ENCODE measurements at regions not wholly inside any gene's neighbourhood (a gene's known extent, or its start where the extent isn't known, plus 50 kb on each side); places are given as distances from the start of the nearest gene placed in this dataset.

DNA sequence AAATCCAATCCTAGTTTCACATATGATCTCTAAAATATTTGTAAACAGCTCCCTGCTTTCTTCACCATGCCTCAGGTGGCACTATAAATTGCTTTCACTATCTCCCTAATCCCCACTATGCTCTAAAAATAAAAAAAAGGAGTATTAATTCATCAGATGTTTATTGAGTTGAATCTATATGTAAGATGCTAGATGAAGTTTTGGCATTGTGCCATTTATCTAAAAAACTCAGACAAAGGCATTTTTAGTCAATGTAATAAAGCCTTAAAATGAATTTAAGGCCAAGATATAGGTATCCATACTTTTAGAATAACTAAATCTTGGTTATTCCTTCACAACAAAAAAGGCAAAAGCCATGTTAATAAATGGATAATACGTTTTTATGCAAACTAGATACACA is 373.9 kb downstream of the ETS1 start:
- Mint-ChIP-seq H3K27ac (no peak overlapping the region), H3K36me3 (no peaks in the 10 kb centered on the region), H3K4me3 (no peak overlapping the region), H3K4me1 (no peaks in the 10 kb centered on the region), H3K9me3 (no peaks in the 10 kb centered on the region), H3K27me3 (no peaks in the 10 kb centered on the region)
- ATAC-seq (ENCODE audit: low read depth) (no peak), DNase-seq (ENCODE audit: low spot score in 2 of 2) (no peak)

DNA sequence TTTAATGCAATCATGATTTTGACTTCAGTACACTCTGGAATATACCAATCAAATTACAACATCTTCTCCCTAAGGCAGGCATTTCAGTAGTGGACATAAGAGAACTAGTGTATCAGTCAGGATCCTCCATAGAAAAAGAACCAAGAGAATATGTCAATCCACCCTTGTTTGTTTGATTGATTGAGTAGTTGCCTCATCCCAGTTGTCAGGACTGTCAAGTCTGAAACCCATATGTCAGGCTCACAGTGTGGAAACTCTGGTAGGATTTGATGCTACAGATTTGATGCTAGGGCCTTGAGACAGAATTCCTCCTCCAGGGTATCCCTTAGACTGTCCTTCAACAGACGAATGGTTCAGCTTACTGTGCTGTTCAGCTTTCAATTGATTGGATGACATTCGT is 375.0 kb downstream of the ETS1 start:
- DNase-seq (ENCODE audit: low spot score in 2 of 2) (no peak), ATAC-seq (ENCODE audit: low read depth) (no peak)
- Mint-ChIP-seq H3K4me3 (no peak overlapping the region), H3K9me3 (no peaks in the 10 kb centered on the region), H3K27ac (no peak overlapping the region), H3K27me3 (no peaks in the 10 kb centered on the region), H3K4me1 (no peaks in the 10 kb centered on the region), H3K36me3 (no peaks in the 10 kb centered on the region)

GRCh38 chr11:128210148-128210940 is 377.0 kb downstream of the ETS1 start:
- H3K36me3 Mint-ChIP-seq, result peaks cover 2% of the 10 kb centered on the region
- no peaks in the 10 kb centered on the region for H3K27me3 Mint-ChIP-seq
- no peak overlapping the region for H3K27ac Mint-ChIP-seq
- H3K4me1 Mint-ChIP-seq, result no peaks in the 10 kb centered on the region
- no peak for ATAC-seq (ENCODE audit: low read depth)
- no peak for DNase-seq (ENCODE audit: low spot score in 2 of 2)
- H3K9me3 Mint-ChIP-seq, result peaks cover 4% of the 10 kb centered on the region
- H3K4me3 Mint-ChIP-seq, result no peak overlapping the region

GRCh38 chr11:128209138-128209435 is 378.3 kb downstream of the ETS1 start:
- H3K36me3 Mint-ChIP-seq, result peaks cover 2% of the 10 kb centered on the region
- ATAC-seq (ENCODE audit: low read depth) (no peak), DNase-seq (ENCODE audit: low spot score in 2 of 2) (no peak)
- H3K27ac Mint-ChIP-seq, result no peak overlapping the region
- H3K27me3 Mint-ChIP-seq, result no peaks in the 10 kb centered on the region
- H3K9me3 Mint-ChIP-seq, result peaks cover 4% of the 10 kb centered on the region
- H3K4me3 Mint-ChIP-seq, result no peak overlapping the region
- H3K4me1 Mint-ChIP-seq, result no peaks in the 10 kb centered on the region

GRCh38 chr11:128208329-128209137 is 378.8 kb downstream of the ETS1 start:
- DNase-seq (ENCODE audit: low spot score in 2 of 2) (no peak), ATAC-seq (ENCODE audit: low read depth) (no peak)
- peaks cover 4% of the 10 kb centered on the region for H3K9me3 Mint-ChIP-seq
- H3K36me3 Mint-ChIP-seq, result peaks cover 2% of the 10 kb centered on the region
- no peaks in the 10 kb centered on the region for H3K4me1 Mint-ChIP-seq
- no peak overlapping the region for H3K27ac Mint-ChIP-seq
- no peak overlapping the region for H3K4me3 Mint-ChIP-seq
- no peaks in the 10 kb centered on the region for H3K27me3 Mint-ChIP-seq

DNA sequence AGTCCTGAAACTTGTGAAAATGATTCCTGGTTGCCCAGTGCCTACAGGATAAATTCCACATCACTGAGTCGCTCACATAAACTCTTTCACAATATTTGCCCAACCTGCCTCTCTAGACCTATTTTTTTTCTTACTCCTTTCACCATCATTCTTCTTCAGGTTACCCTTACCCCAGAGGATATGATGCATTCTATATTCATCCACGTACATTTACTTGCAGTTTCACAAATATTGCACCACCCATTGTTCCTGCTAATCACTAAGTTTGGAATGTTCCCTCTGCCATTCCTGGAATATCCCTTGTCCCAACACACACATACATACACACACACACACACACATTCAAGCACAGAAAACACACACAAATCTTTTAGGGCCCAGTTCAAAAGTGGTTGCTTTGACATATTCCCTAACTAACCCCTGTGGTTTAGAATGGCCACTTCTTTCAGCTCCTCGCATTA is 379.5 kb downstream of the ETS1 start:
- DNase-seq (ENCODE audit: low spot score in 2 of 2), result no peak
- no peaks in the 10 kb centered on the region for H3K4me1 Mint-ChIP-seq
- no peaks in the 10 kb centered on the region for H3K27me3 Mint-ChIP-seq
- H3K4me3 Mint-ChIP-seq, result no peak overlapping the region
- H3K36me3 Mint-ChIP-seq, result peaks cover 2% of the 10 kb centered on the region
- ATAC-seq (ENCODE audit: low read depth), result no peak
- H3K9me3 Mint-ChIP-seq, result peaks cover 4% of the 10 kb centered on the region
- no peak overlapping the region for H3K27ac Mint-ChIP-seq

DNA sequence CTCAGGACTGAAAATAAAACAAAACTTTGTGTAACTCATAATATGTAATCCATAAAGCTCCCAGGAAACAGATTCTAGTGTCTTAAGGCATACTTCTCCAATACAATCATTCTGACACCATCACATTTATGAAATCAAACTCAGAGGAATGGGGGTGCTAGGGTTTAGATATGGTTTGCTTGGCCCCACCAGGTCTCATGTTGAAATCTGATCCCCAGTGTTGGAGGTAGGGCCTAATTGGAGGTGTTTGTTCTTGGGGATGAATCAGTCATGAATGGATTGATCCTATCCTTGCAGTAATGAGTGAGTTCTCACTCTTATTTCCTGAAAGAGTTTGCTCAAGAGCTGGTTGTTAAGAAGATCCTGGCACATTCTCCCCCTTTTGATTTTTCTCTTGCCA is 380.9 kb downstream of the ETS1 start:
- no peak overlapping the region for H3K27ac Mint-ChIP-seq
- DNase-seq (ENCODE audit: low spot score in 2 of 2) (no peak), ATAC-seq (ENCODE audit: low read depth) (no peak)
- no peak overlapping the region for H3K4me3 Mint-ChIP-seq
- no peaks in the 10 kb centered on the region for H3K4me1 Mint-ChIP-seq
- H3K36me3 Mint-ChIP-seq, result peaks cover 2% of the 10 kb centered on the region
- H3K27me3 Mint-ChIP-seq, result no peaks in the 10 kb centered on the region
- H3K9me3 Mint-ChIP-seq, result peaks cover 4% of the 10 kb centered on the region

GRCh38 chr11:128205796-128206195 is 381.6 kb downstream of the ETS1 start:
- H3K27me3 Mint-ChIP-seq, result no peaks in the 10 kb centered on the region
- no peak for DNase-seq (ENCODE audit: low spot score in 2 of 2)
- no peak for ATAC-seq (ENCODE audit: low read depth)
- H3K9me3 Mint-ChIP-seq, result peaks cover 4% of the 10 kb centered on the region
- no peak overlapping the region for H3K27ac Mint-ChIP-seq
- H3K4me1 Mint-ChIP-seq, result no peaks in the 10 kb centered on the region
- H3K36me3 Mint-ChIP-seq, result peaks cover 2% of the 10 kb centered on the region
- no peak overlapping the region for H3K4me3 Mint-ChIP-seq

- no peak overlapping the region for H3K4me3 Mint-ChIP-seq
- no peaks in the 10 kb centered on the region for H3K27me3 Mint-ChIP-seq
- H3K4me1 Mint-ChIP-seq, result no peaks in the 10 kb centered on the region
- H3K36me3 Mint-ChIP-seq, result peaks cover 2% of the 10 kb centered on the region
- no peak overlapping the region for H3K27ac Mint-ChIP-seq
- H3K9me3 Mint-ChIP-seq, result peaks cover 4% of the 10 kb centered on the region
- ATAC-seq (ENCODE audit: low read depth), result no peak
- DNase-seq (ENCODE audit: low spot score in 2 of 2), result no peak
These were observed 382.5 kb downstream of the ETS1 start for GRCh38 chr11:128204898-128205297.

DNA sequence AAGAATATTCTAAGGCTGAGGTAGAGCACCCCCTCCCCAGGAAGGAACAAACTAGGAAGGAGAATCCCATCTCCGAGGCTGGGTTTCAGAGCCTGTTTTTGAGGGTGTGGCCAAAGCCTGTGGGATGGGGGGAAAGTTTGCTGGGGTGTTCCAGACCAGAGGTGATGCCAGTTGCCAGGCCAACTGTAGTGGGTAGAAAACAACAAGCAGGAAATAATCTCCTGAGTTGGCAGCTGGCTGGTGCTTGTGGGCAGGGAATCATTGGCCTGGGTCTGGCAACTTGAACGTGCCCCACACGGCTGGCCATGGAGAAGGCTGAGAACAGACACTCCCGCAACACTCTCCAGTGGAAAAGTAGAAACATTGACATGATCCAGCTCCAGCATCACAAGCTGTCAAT is 385.6 kb downstream of the ETS1 start:
- ATAC-seq (ENCODE audit: low read depth), result no peak
- H3K27me3 Mint-ChIP-seq, result no peaks in the 10 kb centered on the region
- no peaks in the 10 kb centered on the region for H3K4me1 Mint-ChIP-seq
- no peak overlapping the region for H3K27ac Mint-ChIP-seq
- H3K4me3 Mint-ChIP-seq, result no peak overlapping the region
- H3K36me3 Mint-ChIP-seq, result peaks cover 2% of the 10 kb centered on the region
- no peak for DNase-seq (ENCODE audit: low spot score in 2 of 2)
- H3K9me3 Mint-ChIP-seq, result peaks cover 4% of the 10 kb centered on the region

DNA sequence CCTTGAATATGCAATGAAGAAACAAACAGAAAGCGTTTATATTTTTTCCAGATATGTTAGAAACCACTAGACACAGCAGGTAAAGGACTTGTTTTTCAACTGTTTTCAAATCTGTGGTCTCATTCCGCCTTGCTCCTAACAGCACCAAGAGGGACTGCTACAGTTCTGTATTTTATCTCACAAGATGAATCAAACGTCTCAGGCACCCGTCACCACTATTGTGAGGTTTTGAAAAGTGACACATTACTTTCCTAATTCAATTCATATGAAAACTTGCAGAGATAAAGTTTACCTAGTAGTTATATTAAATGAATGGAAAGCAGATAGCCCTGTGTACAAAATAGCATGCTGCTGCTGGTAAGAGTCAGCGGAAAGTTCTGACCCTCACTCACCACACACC is 386.3 kb downstream of the ETS1 start:
- Mint-ChIP-seq H3K27ac (no peak overlapping the region), H3K27me3 (no peaks in the 10 kb centered on the region), H3K9me3 (peaks cover under 1% of the 10 kb centered on the region), H3K36me3 (peaks cover under 1% of the 10 kb centered on the region), H3K4me1 (no peaks in the 10 kb centered on the region), H3K4me3 (no peak overlapping the region)
- ATAC-seq (ENCODE audit: low read depth) (no peak), DNase-seq (ENCODE audit: low spot score in 2 of 2) (no peak)

DNA sequence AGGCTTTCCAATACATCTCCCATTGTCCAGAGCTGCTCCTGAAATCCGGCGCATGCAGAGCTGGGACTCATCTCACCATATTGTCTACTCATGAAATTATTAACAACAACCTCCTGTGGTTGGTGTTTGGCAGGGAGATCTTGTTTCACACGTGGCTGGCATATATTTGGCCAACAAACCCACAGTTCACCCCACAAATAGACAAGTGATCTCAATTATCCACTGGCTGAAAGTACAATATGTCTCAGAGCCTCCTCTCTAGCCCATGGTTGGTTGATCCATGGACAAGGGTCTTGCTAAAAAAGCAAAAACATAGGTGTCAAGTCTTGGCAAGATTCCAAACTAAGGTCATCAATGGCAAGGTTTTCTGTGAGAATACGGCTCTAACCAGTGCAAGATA is 386.9 kb downstream of the ETS1 start:
- ATAC-seq (ENCODE audit: low read depth), result no peak
- Mint-ChIP-seq H3K9me3 (no peaks in the 10 kb centered on the region), H3K4me1 (no peaks in the 10 kb centered on the region), H3K4me3 (no peak overlapping the region), H3K27ac (no peak overlapping the region), H3K36me3 (no peaks in the 10 kb centered on the region), H3K27me3 (no peaks in the 10 kb centered on the region)
- DNase-seq (ENCODE audit: low spot score in 2 of 2), result no peak

DNA sequence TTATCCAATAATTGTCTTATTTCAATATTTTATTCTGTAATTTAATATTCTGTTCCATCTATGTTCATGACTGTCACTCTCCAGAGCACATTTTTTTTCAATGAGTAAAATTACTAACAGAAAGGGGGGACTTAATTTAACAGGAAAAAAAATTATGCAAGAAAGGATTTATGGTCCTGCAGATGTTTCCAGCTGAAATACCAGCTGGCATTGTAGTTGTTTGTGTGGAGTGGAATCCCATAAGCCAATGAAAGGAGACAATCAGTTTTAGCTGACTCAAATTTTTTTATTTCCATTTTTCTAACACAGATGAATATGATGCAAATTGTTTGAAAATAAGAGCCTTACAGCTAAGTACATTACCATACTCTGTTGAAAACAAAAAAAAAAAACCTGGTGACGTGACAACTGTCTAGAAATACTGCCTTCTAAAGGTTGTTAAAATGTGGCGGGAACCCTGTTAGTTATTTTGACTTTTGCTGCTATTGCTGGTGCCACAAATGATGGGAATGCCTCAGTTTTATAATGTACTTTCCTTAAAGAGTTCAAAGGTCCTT is 389.1 kb downstream of the ETS1 start:
- no peak overlapping the region for H3K4me3 Mint-ChIP-seq
- DNase-seq (ENCODE audit: low spot score in 2 of 2) (no peak), ATAC-seq (ENCODE audit: low read depth) (no peak)
- H3K4me1 Mint-ChIP-seq, result peaks cover 7% of the 10 kb centered on the region
- H3K27me3 Mint-ChIP-seq, result no peaks in the 10 kb centered on the region
- H3K9me3 Mint-ChIP-seq, result no peaks in the 10 kb centered on the region
- H3K36me3 Mint-ChIP-seq, result no peaks in the 10 kb centered on the region
- H3K27ac Mint-ChIP-seq, result no peak overlapping the region

- ATAC-seq (ENCODE audit: low read depth), result no peak
- Mint-ChIP-seq H3K36me3 (no peaks in the 10 kb centered on the region), H3K4me1 (peaks cover 7% of the 10 kb centered on the region), H3K27me3 (no peaks in the 10 kb centered on the region), H3K4me3 (no peak overlapping the region), H3K9me3 (no peaks in the 10 kb centered on the region), H3K27ac (no peak overlapping the region)
- no peak for DNase-seq (ENCODE audit: low spot score in 2 of 2)
These were observed 391.1 kb downstream of the ETS1 start for GRCh38 chr11:128196235-128196634.
